CD4-positive, alpha-beta T cell treated with Interleukin-1 beta for 1 hour (primary cell): ENCODE measurements at regions not wholly inside any gene's neighbourhood (a gene's known extent, or its start where the extent isn't known, plus 50 kb on each side); places are given as distances from the start of the nearest gene placed in this dataset.
"Not testable (repeated sequence)": the region's sequence is repeated elsewhere in the genome, so short reads cannot be mapped to it uniquely, and the experiment has no call there.

Experiments
- DNase-seq, 2 donors: peaks; one replicate each; pipeline ENCODE4 v3.0.0-alpha.2; 2020 to 2022

DNA sequence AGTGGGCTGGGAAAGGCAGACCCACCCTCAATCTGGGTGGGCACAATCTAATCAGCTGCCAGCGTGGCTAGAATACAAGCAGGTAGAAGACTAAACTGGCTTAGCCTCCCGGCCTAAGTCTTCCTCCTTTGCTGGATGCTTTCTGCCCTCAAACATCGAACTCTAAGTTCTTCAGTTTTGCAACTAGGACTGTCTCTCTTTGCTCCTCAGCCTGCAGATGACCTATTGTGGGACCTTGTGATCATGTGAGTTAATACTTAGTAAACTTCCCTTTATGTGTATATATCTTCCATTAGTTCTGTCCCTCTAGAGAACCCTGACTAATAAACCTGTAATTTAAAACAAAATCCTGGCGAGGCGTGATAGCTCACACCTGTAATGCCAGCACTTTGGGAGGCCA is 51.8 kb upstream of the SLC39A8 start:
- DNase-seq, result not testable (repeated sequence)

DNA sequence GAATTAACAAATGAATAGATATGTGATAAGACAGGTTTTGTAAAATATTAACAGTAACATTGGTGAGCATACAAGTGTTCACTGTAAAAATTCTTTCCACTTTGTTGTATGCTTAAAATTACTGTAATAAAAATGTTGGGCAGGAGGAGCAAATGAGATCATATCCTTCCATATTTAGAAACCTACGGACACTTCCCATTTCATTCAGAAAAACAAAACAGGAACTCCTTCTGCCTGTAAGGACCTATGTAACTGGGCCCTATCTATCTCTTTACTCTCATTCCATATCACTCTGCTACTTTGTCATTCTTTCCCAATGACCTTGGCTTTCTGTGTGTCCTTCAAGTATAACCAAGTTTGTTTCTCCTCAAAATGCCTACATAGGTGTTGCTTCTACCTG is 53.7 kb upstream of the SLC39A8 start:
- DNase-seq, result no peak

DNA sequence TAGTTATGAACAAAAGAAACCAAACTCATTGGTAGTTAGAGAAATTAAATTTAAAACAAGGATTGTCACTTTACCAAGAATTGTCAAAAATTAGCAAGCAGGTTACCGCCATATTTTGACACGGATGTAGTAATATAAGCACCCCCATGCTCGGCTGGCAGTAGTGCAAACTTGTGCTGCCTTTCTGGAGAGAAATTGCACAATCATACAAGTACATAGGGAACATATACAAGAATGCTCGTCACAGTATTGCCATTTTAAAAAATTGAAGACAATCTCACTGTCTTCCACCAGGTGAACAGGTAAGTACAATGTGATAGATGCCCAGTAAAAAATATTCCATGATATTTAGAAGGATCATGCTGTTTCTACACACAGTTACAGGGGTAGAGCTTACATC is 55.6 kb upstream of the SLC39A8 start:
- no peak for DNase-seq

GRCh38 chr4:102402223-102402622 is 56.9 kb upstream of the SLC39A8 start:
- DNase-seq, result no peak

DNA sequence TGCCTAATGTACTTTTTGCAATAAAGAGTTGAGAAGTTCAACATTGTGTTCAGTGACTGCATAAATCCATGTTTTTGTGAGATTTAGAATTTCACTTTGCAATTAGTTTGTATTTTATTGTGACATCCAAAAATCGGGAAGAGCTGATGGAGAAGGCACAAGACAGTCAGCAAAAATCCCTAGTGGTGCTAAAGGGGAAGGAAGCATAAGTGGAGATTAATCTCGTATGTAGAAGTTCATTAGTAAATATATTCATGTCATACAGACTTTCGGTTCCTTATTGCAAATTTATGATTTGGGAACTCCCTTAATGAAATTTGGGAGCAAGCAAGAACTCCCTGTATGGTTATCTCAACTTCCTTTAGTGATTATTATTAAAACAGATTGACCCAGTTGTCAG is 57.8 kb upstream of the SLC39A8 start:
- DNase-seq, result no peak

DNA sequence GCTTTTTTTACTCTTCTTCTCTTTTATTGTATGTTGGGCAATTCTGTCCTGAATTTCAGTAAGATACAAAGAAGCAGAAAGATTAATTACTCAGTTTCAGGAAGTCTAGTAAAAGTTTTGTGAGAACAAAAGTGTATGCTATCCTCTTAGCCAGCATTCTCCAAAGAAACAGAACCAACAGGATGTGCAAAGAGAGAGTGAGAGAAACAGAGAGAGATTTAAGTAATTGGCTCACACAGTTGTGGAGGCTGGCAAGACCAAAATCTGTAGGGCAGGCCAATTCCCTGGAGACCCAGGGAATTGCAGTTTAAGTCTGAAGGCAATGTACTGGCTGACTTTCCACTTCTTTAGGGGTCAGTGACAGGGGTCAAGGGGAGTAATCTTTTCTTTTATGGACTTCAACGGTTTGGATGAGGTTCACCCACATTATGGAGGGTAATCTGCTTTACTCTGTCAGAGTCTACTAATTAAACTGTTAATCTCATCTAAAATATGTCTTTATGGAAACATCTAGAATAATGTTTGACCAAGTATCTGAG is 59.2 kb upstream of the SLC39A8 start:
- DNase-seq, result no peak

DNA sequence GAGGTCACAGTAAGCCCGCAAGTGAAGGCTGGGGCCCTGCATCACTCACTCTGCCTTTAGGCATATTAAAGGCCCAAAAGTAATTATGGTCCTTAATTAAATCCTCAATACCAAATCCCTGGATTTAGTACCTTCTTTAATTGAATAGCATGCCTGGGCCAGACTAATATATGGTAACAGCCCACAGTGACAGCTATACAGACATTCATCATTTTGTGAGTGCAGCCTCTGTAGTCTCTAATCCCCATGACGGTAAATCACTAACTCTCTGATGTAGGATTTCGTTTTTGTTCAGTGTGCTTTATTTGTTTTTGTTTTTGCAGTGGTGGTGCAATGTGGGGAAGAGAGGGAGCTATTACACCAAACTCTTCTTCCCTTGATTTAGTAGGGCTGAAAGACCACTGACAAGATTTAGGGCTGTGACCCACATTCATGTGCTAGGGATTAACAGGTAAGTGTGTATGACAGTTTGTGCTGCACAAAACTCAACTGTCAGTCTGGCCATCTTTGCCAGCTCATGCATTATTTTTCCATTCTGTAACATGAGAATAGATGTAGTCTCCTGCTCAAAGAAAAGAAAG is 60.6 kb upstream of the SLC39A8 start:
- DNase-seq, result no peak

DNA sequence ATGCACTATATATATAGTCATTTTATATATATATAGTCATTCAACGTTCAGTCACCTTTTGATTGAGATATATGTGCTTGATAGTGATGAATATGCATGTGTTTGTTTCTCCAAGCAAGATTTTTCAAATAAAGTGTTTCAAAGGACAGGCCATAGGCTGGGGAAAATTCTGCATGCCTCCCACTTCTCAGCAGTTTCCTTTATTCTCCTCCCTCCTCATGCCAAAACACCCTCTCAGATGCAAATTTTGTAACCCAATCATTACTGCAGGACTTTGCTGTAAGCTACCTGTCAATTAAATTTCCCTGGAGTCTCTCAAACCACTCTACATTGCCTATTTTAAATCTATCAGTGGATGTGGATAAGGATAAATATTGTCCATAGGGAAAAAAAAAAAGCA is 65.6 kb upstream of the SLC39A8 start:
- DNase-seq, result not testable (repeated sequence)

DNA sequence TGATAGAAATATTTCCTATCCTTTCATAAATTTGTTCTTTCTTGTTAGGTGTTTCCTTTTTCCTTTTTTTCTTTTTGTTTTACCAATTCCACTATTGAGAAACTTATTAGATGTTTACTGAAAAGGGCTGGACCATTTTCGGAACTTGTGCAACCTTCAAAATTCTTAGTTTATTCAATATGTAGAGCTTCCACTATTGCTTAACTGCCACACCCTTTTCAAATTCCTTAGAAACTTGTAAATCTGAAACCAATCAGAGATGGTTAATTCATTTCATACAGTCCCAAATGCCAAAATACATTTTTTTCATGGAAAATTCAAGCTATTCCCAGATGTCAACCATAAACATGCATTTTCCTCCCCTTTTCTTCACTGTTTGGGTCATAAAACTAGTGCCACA is 66.1 kb upstream of the SLC39A8 start:
- DNase-seq, result no peak

GRCh38 chr4:102416765-102417164 is 71.5 kb upstream of the SLC39A8 start:
- DNase-seq, result no peak

- no peak for DNase-seq
Measured at GRCh38 chr4:102420563-102421398, 75.5 kb upstream of the SLC39A8 start.

GRCh38 chr4:102422843-102423242 is 77.6 kb upstream of the SLC39A8 start:
- no peak for DNase-seq

DNA sequence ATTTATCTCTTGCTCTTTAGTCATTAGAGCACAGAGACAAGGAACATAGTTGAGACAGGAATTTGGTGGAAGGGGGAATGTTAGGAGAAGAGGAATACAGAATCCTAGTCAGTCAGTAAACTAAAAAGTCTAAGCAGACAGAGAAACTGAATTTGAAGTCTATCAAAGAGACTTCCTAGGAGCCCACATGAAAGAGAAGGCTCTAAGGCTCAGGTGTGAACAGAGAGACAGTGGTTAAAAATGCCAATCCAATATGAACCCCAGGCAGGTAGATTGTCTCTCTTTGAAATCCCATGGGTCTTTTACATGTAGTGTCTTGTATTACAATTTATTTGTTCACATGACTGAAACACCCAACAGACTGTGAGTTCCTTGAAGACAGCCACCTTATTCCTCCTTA is 77.8 kb upstream of the NFKB1 start:
- DNase-seq, result no peak

DNA sequence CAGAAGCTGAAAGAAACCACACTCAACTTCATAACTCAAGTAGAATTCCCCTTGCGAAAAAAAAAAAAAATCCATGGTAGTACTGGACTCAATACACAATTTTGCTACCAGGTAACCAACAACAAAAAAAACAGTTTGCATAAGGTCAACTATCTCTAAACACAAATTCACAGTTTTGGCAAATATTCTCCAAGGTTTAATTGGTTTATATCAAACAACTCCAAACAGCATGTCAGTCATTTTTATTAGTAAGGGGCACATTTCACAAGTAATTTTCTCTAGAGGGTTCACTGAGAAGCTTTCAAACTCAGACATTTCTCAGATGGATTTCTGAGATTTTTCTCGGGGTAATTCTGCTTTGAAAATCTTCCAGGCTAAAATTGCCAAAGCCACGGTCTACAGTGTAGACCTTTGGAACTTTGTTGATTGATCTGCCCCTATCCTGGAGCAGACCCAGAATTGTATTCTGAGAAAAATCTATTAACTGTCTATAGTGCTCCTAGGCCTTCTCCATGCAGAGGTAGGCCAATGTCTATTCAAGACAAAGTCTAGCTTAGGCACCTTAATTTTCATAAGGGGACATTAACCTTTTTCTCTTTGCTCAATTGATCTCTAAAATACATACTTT is 73.7 kb upstream of the NFKB1 start:
- no peak for DNase-seq

DNA sequence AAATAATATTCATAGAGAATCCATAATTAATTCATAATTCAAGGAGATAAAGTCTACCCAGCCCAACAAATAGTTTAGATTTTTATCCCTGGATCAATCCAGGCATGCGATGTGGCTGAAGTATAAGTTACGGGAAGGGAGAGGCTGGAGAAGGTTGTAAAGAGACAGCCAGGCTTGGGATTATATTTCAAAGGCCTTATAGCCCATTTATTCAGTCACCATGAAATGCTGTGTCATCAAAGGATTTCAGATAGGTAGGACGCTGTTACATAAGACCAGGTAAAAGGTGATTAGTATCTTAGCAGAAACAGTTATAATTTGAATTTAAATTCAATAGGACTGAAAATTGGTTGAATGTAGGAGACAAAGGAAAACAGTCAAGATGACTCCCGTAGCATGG is 73.0 kb upstream of the NFKB1 start:
- DNase-seq, result no peak

GRCh38 chr4:102429553-102429952 is 71.6 kb upstream of the NFKB1 start:
- DNase-seq, result no peak

DNA sequence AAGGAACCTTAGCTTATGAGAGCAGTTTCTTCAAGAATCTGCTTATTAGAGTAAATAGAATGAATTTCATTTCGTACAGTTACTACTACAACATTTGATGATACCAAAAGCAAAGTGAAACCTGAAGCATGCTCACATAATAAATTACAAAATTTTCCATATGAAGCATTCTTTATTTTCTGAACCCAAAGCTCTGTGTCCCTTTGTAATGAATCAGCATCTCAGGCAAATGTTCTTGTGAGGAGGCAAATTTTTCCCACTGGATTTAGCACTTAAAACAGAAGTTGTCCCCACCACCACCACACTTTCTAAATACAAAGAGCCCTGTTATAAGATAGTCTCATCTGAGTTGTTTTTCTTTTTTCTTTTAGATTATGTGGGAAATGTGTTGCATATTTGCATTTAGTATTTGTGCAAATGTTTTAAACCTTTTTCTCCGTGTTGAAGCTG is 70.7 kb upstream of the NFKB1 start:
- DNase-seq, result no peak

- no peak for DNase-seq
Measured at GRCh38 chr4:102431608-102431961, 69.6 kb upstream of the NFKB1 start.

- DNase-seq, result no peak
Measured at GRCh38 chr4:102437111-102437510, 64.0 kb upstream of the NFKB1 start.

- DNase-seq, result no peak
Measured at GRCh38 chr4:102438396-102439235, 62.5 kb upstream of the NFKB1 start.

GRCh38 chr4:102439236-102439614 is 61.9 kb upstream of the NFKB1 start:
- no peak for DNase-seq

DNA sequence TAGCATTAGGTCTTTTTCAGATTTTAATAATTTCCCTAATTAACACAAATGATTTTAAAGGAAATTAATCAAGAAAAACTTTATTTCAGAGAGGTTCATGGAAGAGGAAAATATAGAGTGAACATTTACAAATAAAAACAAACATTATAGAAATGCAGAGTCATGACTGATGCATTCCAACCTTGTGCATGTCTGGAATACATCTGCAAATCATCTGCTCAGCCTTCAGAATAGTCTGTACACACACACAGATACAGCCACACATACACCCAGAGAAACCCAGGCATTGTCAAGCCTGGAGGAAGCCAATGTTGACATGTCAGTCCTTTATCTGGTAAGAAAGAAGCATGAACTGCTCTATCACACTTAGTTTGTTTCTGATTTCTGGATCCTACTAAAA is 61.3 kb upstream of the NFKB1 start:
- DNase-seq, result no peak

- no peak for DNase-seq
Measured at GRCh38 chr4:102440498-102440897, 60.7 kb upstream of the NFKB1 start.
